ENCODE measurements at regions not wholly inside any gene's neighbourhood (a gene's known extent, or its start where the extent isn't known, plus 50 kb on each side); places are given as distances from the start of the nearest gene placed in this dataset.
"Not testable (repeated sequence)": the region's sequence is repeated elsewhere in the genome, so short reads cannot be mapped to it uniquely, and the experiment has no call there.

DNA sequence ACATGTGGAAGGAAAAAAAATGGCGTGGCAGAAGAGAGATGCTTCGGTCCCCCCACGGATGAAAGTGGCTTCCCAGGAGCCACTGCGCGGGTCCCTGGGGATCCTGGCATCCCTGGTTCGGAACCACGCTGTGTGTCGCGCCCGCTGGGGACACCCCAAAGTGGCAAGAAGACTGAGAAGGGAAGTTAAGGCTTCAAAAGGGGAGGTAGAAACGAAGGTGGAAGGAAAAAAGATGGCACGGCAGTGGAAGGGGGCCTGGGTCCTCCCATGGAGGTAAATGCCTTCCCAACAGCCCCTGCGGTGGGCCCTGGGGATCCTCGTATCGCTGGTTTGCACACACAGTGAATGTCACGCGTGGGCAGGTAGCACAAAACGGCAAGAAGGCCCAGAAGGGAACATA is 281.7 kb downstream of the ALG10 start:
- TF ChIP-seq, protein P1, sequence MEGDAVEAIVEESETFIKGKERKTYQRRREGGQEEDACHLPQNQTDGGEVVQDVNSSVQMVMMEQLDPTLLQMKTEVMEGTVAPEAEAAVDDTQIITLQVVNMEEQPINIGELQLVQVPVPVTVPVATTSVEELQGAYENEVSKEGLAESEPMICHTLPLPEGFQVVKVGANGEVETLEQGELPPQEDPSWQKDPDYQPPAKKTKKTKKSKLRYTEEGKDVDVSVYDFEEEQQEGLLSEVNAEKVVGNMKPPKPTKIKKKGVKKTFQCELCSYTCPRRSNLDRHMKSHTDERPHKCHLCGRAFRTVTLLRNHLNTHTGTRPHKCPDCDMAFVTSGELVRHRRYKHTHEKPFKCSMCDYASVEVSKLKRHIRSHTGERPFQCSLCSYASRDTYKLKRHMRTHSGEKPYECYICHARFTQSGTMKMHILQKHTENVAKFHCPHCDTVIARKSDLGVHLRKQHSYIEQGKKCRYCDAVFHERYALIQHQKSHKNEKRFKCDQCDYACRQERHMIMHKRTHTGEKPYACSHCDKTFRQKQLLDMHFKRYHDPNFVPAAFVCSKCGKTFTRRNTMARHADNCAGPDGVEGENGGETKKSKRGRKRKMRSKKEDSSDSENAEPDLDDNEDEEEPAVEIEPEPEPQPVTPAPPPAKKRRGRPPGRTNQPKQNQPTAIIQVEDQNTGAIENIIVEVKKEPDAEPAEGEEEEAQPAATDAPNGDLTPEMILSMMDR (conservative IDR thresholded peaks at IDR 0.05), result no peak
- no peak for TF ChIP-seq ZFX (IDR thresholded peaks at IDR 0.05)
- H3K27ac ChIP-seq, result no peak overlapping the region

DNA sequence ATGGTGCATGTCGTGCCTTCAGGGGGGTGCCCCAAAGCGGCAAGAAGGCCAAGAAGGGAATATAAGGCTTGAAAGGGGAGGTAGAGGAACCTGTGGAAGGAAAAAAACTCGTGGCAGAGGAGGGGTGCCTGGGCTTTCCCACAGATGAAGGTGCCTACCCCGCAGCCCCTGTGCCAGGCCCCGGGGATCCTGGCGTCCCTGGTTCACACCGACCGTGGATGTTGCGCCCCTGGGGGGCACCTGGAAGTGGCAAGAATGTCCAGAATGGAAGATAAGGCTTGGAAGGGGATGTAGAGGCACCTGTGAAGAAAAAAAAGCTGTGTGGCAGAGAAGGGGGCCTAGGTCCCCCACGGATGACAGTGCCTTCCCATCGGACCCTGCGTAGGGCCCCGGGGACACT is 282.2 kb downstream of the ALG10 start:
- TF ChIP-seq, protein P1 (conservative IDR thresholded peaks at IDR 0.05), result no peak
- no peak for TF ChIP-seq ZFX (IDR thresholded peaks at IDR 0.05)

DNA sequence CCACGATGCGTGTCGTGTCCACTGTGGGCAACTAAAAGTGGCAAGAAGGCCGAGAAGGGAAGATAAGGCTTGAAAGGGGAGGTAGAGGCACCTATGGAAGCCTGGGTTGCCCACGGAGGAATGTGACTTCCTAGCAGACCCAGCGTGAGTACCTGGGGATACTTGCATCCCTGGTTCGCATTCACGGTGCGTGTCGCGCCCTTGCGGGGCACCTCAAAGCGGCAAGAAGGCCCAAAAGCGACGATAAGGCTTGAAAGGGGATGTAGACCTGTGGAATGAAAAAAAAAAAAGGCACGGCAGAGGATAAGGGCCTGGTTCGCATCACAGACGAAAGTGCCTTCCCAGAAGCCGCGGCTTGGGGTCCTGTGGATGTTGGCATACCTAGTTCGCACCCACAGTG is 282.9 kb downstream of the ALG10 start:
- H3K27ac ChIP-seq, result no peak overlapping the region
- TF ChIP-seq ZFX (IDR thresholded peaks at IDR 0.05), result no peak
- TF ChIP-seq, protein P1 (conservative IDR thresholded peaks at IDR 0.05), result no peak

More for the DNA sequence above, 282.2 kb downstream of the ALG10 start:
- no peak overlapping the region for H3K27ac ChIP-seq

DNA sequence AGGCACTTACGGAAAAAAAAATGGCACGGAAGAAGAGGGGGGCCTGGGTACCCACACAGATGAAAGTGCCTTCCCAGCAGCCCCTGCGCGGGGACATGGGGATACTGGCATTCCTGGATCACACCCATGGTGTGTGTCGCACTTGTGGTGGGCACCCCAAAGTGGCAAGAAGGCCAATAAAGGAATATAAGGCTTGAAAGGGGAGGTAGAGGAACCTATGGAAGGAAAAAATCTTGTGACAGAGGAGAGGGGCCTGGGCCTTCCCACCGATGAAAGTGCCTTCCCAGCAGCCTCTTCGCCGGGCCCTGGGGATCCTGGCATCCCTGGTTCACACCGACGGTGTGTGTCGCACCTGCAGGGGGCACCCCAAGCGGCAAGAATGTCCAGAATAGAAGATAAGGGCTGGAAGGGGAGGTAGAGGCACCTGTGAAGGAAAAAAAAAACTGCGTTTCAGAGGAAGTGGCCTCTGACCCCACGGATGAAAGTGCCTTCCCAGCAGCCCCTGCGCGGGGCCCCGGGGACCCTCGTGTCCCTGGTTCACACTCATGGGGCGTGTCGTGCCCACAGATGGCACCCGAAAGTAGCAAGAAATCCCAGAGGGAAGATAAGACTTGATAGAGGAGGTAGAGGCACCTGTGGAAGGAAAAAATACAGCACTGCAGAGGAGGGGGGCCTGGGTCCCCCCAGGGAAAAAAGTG is 284.0 kb downstream of the ALG10 start:
- H3K27ac ChIP-seq, result no peak overlapping the region
- no peak for TF ChIP-seq ZFX (IDR thresholded peaks at IDR 0.05)
- TF ChIP-seq, protein P1 (conservative IDR thresholded peaks at IDR 0.05), result no peak

DNA sequence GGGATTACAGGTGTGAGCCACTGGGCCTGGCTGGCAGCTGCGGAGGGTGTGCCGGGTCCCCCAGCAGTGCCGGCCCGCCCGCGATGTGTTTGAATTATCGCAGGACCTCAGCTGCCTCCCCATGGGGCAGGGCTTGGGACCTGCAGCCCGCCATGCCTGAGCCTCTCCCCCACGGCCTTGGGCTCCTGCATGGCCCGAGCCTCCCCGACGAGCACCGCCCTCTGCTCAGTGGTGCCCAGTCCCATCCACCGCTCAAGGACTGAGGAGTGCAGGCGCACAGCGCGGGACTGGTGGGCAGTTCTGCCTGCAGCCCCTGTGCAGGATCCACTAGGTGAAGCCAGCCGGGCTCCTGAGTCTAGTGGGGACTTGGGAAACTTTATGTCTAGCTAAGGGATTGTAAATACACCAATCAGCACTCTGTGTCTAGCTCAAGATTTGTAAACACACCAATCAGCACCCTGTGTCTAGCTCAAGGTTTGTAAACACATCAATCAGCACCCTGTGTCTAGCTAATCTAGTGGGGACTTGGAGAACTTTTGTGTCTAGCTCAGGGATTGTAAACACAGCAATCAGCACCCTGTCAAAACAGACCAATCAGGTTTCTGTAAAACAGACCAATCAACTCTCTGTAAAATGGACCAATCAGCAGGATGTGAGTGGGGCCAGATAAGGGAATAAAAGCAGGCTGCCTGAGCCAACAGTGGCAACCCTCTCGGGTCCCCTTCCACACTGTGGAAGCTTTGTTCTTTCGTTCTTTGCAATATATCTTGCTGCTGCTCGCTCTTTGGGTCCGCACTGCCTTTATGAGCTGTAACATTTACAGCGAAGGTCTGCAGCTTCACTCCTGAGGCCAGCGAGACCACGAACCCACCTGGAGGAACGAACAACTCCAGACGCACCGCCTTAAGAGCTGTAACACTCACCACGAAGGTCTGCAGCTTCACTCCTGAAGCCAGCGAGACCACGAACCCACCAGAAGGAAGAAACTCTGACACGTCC is 287.8 kb downstream of the ALG10 start:
- not testable (repeated sequence) for H3K27ac ChIP-seq

DNA sequence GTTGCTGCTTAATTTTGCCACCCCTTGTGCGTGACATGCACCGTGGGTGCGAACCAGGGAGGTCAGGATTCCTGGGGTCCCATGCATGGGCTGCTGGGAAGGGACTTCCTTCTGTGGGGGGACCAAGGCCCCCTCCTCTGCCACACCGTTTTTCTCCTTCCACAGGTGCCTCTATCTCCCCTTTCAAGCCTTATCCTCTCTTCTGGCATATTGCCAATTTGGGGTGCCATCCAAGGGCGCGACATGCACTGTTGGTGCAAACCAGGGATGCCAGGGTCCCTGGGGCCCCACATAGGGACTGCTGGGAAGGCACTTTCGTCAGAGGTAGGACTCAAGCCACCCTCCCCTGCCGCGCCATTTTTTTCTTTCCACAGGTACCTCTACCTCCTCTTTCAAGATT is 289.0 kb downstream of the ALG10 start:
- no peak overlapping the region for H3K27ac ChIP-seq
- no peak for TF ChIP-seq ZFX (IDR thresholded peaks at IDR 0.05)
- TF ChIP-seq, protein P1 (conservative IDR thresholded peaks at IDR 0.05), result no peak

DNA sequence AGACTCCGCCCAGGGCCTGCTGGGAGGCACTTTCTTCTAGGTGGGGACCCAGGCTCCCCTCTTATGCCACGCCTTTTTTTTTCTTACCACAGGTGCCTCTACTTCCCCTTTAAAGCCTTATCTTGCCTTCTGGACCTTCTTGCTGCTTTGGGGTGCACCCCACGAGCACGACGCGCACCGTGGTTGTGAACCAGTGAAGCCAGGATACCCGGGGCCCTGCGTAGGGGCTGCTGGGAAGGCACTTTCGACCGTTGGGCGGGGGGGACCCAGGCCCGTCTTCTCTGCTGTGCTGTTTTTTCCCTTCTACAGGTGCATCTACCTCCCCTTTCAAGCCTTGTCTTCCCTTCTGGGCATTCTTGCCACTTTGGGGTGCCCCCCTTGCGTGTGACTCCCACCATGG is 305.4 kb downstream of the ALG10 start:
- H3K27ac ChIP-seq, result no peak overlapping the region
- TF ChIP-seq ZFX (IDR thresholded peaks at IDR 0.05), result no peak
- TF ChIP-seq, protein P1 (conservative IDR thresholded peaks at IDR 0.05), result no peak
